ENCODE measurements at regions not wholly inside any gene's neighbourhood (a gene's known extent, or its start where the extent isn't known, plus 50 kb on each side); places are given as distances from the start of the nearest gene placed in this dataset.

GRCh38 chr20:59469267-59470252, 134.8 kb upstream of the PHACTR3 start:
- H3K4me1 Mint-ChIP-seq, result peaks cover 28% of the 10 kb centered on the region
- H3K27me3 Mint-ChIP-seq (ENCODE audit: low read depth, poor library complexity), result peaks cover 4% of the 10 kb centered on the region
- peaks cover 10% of the 10 kb centered on the region for H3K9me3 Mint-ChIP-seq
- TF ChIP-seq, protein P1, sequence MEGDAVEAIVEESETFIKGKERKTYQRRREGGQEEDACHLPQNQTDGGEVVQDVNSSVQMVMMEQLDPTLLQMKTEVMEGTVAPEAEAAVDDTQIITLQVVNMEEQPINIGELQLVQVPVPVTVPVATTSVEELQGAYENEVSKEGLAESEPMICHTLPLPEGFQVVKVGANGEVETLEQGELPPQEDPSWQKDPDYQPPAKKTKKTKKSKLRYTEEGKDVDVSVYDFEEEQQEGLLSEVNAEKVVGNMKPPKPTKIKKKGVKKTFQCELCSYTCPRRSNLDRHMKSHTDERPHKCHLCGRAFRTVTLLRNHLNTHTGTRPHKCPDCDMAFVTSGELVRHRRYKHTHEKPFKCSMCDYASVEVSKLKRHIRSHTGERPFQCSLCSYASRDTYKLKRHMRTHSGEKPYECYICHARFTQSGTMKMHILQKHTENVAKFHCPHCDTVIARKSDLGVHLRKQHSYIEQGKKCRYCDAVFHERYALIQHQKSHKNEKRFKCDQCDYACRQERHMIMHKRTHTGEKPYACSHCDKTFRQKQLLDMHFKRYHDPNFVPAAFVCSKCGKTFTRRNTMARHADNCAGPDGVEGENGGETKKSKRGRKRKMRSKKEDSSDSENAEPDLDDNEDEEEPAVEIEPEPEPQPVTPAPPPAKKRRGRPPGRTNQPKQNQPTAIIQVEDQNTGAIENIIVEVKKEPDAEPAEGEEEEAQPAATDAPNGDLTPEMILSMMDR (IDR thresholded peaks at IDR 0.05), result no peak
- DNase-seq, result peak; percentile 18
- no peak overlapping the region for H3K4me3 Mint-ChIP-seq
- H3K36me3 Mint-ChIP-seq (ENCODE audit: low read depth), result no peaks in the 10 kb centered on the region
- H3K27ac Mint-ChIP-seq, result no peak overlapping the region

- DNase-seq, result no peak
- Mint-ChIP-seq H3K4me1 (peaks cover 28% of the 10 kb centered on the region), H3K27ac (no peak overlapping the region), H3K9me3 (peaks cover 11% of the 10 kb centered on the region), H3K4me3 (no peak overlapping the region), H3K27me3 (ENCODE audit: low read depth, poor library complexity) (peaks cover 6% of the 10 kb centered on the region), H3K36me3 (ENCODE audit: low read depth) (no peaks in the 10 kb centered on the region)
- TF ChIP-seq, protein P1 (IDR thresholded peaks at IDR 0.05), result no peak
These were observed 133.8 kb upstream of the PHACTR3 start for GRCh38 chr20:59470521-59470920.

DNA sequence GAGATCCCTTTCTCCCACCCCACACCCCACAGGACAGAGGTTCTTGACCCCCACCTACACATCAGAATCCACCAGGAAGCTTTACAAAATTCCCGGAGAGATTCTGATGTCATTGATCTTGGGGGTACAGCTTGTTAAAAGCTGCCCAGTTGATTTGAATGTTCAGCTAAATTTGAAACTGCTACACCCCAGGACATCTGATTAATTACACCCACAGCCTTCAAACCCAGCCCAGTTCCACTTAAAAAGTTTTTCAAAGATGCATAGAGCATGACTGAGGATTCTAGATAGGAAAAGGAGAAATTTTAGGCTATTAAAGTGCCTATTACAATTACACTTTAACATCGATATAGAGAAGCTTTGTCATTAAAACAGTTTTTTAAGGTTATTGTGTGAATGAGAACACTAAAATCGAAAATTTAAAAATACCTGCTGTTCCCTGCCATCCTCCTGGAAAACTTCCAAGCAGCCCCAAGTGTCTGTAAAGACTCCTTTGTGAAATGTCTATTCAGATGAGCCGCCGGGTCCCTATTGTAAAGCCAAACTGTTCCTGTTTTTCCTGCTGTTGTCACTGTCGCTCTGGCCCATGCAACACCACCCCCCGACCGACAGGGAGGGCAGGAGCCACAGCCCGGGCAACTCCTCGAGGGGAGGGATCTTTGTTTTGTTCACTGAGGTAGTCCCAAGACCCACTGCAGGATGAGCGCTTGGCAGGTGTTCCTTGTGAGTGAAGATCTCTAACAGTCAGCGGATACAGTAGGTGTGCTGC, 132.5 kb upstream of the PHACTR3 start:
- H3K4me3 Mint-ChIP-seq, result no peak overlapping the region
- DNase-seq, result no peak
- H3K36me3 Mint-ChIP-seq (ENCODE audit: low read depth), result no peaks in the 10 kb centered on the region
- peaks cover 14% of the 10 kb centered on the region for H3K9me3 Mint-ChIP-seq
- no peak overlapping the region for H3K27ac Mint-ChIP-seq
- peaks cover 18% of the 10 kb centered on the region for H3K4me1 Mint-ChIP-seq
- TF ChIP-seq, protein P1 (IDR thresholded peaks at IDR 0.05), result no peak
- peaks cover 6% of the 10 kb centered on the region for H3K27me3 Mint-ChIP-seq (ENCODE audit: low read depth, poor library complexity)

- Mint-ChIP-seq H3K36me3 (ENCODE audit: low read depth) (no peaks in the 10 kb centered on the region), H3K4me3 (no peak overlapping the region), H3K27ac (no peak overlapping the region), H3K4me1 (peaks cover 9% of the 10 kb centered on the region), H3K27me3 (ENCODE audit: low read depth, poor library complexity) (peaks cover 6% of the 10 kb centered on the region), H3K9me3 (peaks cover 14% of the 10 kb centered on the region)
- DNase-seq, result no peak
- TF ChIP-seq, protein P1 (IDR thresholded peaks at IDR 0.05), result no peak
These were observed 130.6 kb upstream of the PHACTR3 start for GRCh38 chr20:59473742-59474141.

DNA sequence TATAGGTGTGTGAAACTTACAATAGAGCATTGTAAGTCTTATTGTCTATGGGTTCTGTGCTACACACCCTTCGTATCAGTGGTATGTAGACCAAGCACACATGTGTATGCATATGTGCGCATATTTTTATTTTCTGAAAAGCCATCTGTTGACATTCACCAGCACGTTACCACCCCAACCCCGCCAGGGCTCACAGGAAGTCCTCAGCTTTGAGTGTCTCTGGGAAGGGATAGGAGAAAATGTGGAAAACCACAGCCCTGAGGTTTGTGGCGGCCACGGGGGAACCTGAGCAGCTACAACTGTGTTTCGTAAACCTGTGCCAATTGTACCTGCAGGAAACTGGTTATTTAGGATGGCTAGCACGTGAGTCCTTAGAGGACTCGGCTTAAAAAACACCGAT, 123.3 kb upstream of the PHACTR3 start:
- H3K27me3 Mint-ChIP-seq (ENCODE audit: low read depth, poor library complexity), result no peaks in the 10 kb centered on the region
- TF ChIP-seq, protein P1 (IDR thresholded peaks at IDR 0.05), result no peak
- DNase-seq, result no peak
- H3K9me3 Mint-ChIP-seq, result peaks cover 3% of the 10 kb centered on the region
- no peak overlapping the region for H3K27ac Mint-ChIP-seq
- no peaks in the 10 kb centered on the region for H3K36me3 Mint-ChIP-seq (ENCODE audit: low read depth)
- H3K4me3 Mint-ChIP-seq, result no peak overlapping the region
- peaks cover 4% of the 10 kb centered on the region for H3K4me1 Mint-ChIP-seq
